H9 (cell line): ENCODE measurements at regions not wholly inside any gene's neighbourhood (a gene's known extent, or its start where the extent isn't known, plus 50 kb on each side); places are given as distances from the start of the nearest gene placed in this dataset.

ENCODE experiments used
- DNase-seq: peaks from one replicate; pipeline ENCODE4 v3.0.0-alpha.2; 2017
- H2AFZ ChIP-seq: one replicate; pipeline ENCODE4 v1.6.1; 2013; ENCODE audit warnings: mild to moderate bottlenecking, low read length, control low read depth, moderate library complexity
- H2AK5ac ChIP-seq: 2 replicates; pipeline ENCODE4 v1.6.1; 2013; ENCODE audit warnings: low read length, control low read depth, mixed read lengths; ENCODE audit not compliant: insufficient read length
- H2BK120ac ChIP-seq: one replicate; pipeline ENCODE4 v1.6.1; 2013; ENCODE audit warnings: low read depth, mild to moderate bottlenecking, low read length, control low read depth, inconsistent platforms; ENCODE audit not compliant: poor library complexity, severe bottlenecking
- H2BK12ac ChIP-seq: 2 replicates; pipeline ENCODE4 v1.6.1; 2013; ENCODE audit warnings: low read length, control low read depth, mixed read lengths, low read depth; ENCODE audit not compliant: insufficient read length
- H2BK15ac ChIP-seq: 2 replicates; pipeline ENCODE4 v1.6.1; 2013; ENCODE audit warnings: low read depth, low read length, control low read depth
- H2BK20ac ChIP-seq: one replicate; pipeline ENCODE4 v1.6.1; 2013; ENCODE audit warnings: low read depth, mild to moderate bottlenecking, low read length, control low read depth, inconsistent platforms; ENCODE audit not compliant: poor library complexity, severe bottlenecking
- H2BK5ac ChIP-seq: 2 replicates; pipeline ENCODE4 v1.6.1; 2013; ENCODE audit warnings: low read length, control low read depth, mixed read lengths; ENCODE audit not compliant: insufficient read length
- H3K14ac ChIP-seq: 2 replicates; pipeline ENCODE4 v1.6.1; 2013; ENCODE audit warnings: low read length, control low read depth; ENCODE audit not compliant: insufficient read depth
- H3K18ac ChIP-seq: 2 replicates; pipeline ENCODE4 v1.6.1; 2013; ENCODE audit warnings: low read depth, mild to moderate bottlenecking, mixed read lengths, low read length, control low read depth; ENCODE audit not compliant: insufficient read length
- H3K23ac ChIP-seq: 2 replicates; pipeline ENCODE4 v1.6.1; 2013; ENCODE audit warnings: low read length, control low read depth, mixed read lengths, low read depth; ENCODE audit not compliant: insufficient read length
- H3K23me2 ChIP-seq: 2 replicates; pipeline ENCODE4 v1.6.1; 2013; ENCODE audit warnings: low read depth, mild to moderate bottlenecking, mixed read lengths, low read length, control low read depth; ENCODE audit not compliant: insufficient read length, poor library complexity, severe bottlenecking
- H3K27ac ChIP-seq: 2 replicates; pipeline ENCODE4 v1.5.1; 2013; ENCODE audit warnings: low read length, control low read depth, mixed read lengths, low read depth; ENCODE audit not compliant: insufficient read length
- H3K27me3 ChIP-seq: 2 replicates; pipeline ENCODE4 v1.6.1; 2013; ENCODE audit warnings: low read length, control low read depth, inconsistent platforms; ENCODE audit not compliant: insufficient read depth
- H3K4ac ChIP-seq: 2 replicates; pipeline ENCODE4 v1.6.1; 2013; ENCODE audit warnings: low read depth, mild to moderate bottlenecking, control low read depth, inconsistent platforms, low read length, moderate library complexity
- H3K4me1 ChIP-seq: 2 replicates; pipeline ENCODE4 v1.6.1; 2013; ENCODE audit warnings: low read length, control low read depth, inconsistent platforms; ENCODE audit not compliant: insufficient read depth
- H3K4me2 ChIP-seq: 2 replicates; pipeline ENCODE4 v1.6.1; 2013; ENCODE audit warnings: low read length, control low read depth, mixed read lengths; ENCODE audit not compliant: insufficient read length, insufficient read depth
- H3K56ac ChIP-seq: 2 replicates; pipeline ENCODE4 v1.6.1; 2013; ENCODE audit warnings: low read depth, mild to moderate bottlenecking, mixed read lengths, low read length, control low read depth; ENCODE audit not compliant: insufficient read length
- H3K79me1 ChIP-seq: 2 replicates; pipeline ENCODE4 v1.6.1; 2013; ENCODE audit warnings: low read depth, mild to moderate bottlenecking, moderate library complexity, low read length, control low read depth, inconsistent platforms; ENCODE audit not compliant: insufficient read depth, poor library complexity, severe bottlenecking
- H3K79me2 ChIP-seq: 2 replicates; pipeline ENCODE4 v1.6.1; 2013; ENCODE audit warnings: low read length, control low read depth, inconsistent platforms; ENCODE audit not compliant: insufficient read depth
- H3K9ac ChIP-seq: 2 replicates; pipeline ENCODE4 v1.6.1; 2013; ENCODE audit warnings: low read length, control low read depth, mixed read lengths; ENCODE audit not compliant: insufficient read length; ENCODE audit errors: extremely low read depth
- H3K9me3 ChIP-seq: one replicate; pipeline ENCODE4 v1.6.1; 2013; ENCODE audit warnings: low read depth, low read length, inconsistent platforms; ENCODE audit not compliant: control insufficient read depth
- H3T11ph ChIP-seq: one replicate; pipeline ENCODE4 v1.6.1; 2013; ENCODE audit warnings: mild to moderate bottlenecking, low read length, control low read depth, inconsistent platforms
- H4K20me1 ChIP-seq: one replicate; pipeline ENCODE4 v1.6.1; 2013; ENCODE audit not compliant: control insufficient read depth, insufficient read length, insufficient read depth
- H4K5ac ChIP-seq: 2 replicates; pipeline ENCODE4 v1.6.1; 2013; ENCODE audit warnings: low read depth, mild to moderate bottlenecking, mixed read lengths, low read length, control low read depth; ENCODE audit not compliant: insufficient read length
- H4K8ac ChIP-seq: replicated peaks from 2 replicates; pipeline ENCODE4 v1.6.1; 2013; ENCODE audit warnings: low read length, control low read depth, mixed read lengths, low read depth; ENCODE audit not compliant: insufficient read length
- H4K91ac ChIP-seq: 2 replicates; pipeline ENCODE4 v1.6.1; 2013; ENCODE audit warnings: low read depth, mild to moderate bottlenecking, moderate library complexity, mixed read lengths, low read length, control low read depth; ENCODE audit not compliant: insufficient read length
- H3K27ac Mint-ChIP-seq, 3 experiments: 2 replicates in 2 of 3; 3 replicates in 1 of 3; pipeline ENCODE4 v1.8.0; 2020 to 2021; ENCODE audit warnings: mixed read lengths in 3 of 3, mild to moderate bottlenecking in 1 of 3, moderate library complexity in 1 of 3
- H3K27me3 Mint-ChIP-seq: 2 replicates; pipeline ENCODE4 v1.8.0; 2021; ENCODE audit warnings: low read depth, mild to moderate bottlenecking, moderate library complexity, mixed read lengths
- H3K36me3 Mint-ChIP-seq, 3 experiments: 2 replicates in 2 of 3; 3 replicates in 1 of 3; pipeline ENCODE4 v1.8.0; 2020 to 2021; ENCODE audit warnings: low read depth in 3 of 3, mixed read lengths in 3 of 3; ENCODE audit not compliant: insufficient read depth in 1 of 3
- H3K4me1 Mint-ChIP-seq, 2 experiments: 2 replicates each; pipeline ENCODE4 v1.8.0; 2020; ENCODE audit warnings: mixed read lengths in 2 of 2
- H3K4me3 Mint-ChIP-seq, 2 experiments: 2 replicates in 1 of 2; 3 replicates in 1 of 2; pipeline ENCODE4 v1.8.0; 2020 to 2021; ENCODE audit warnings: mild to moderate bottlenecking in 2 of 2, mixed read lengths in 2 of 2, moderate library complexity in 1 of 2
- H3K9me3 Mint-ChIP-seq, 2 experiments: 2 replicates in 1 of 2; 3 replicates in 1 of 2; pipeline ENCODE4 v1.8.0; 2020; ENCODE audit warnings: mild to moderate bottlenecking in 2 of 2, mixed read lengths in 2 of 2, moderate library complexity in 1 of 2
- CTCF ChIP-seq: fragments of 200-600 bp; sonication (generic); conservative IDR thresholded peaks from 3 replicates; pipeline ENCODE4 v1.8.0; 2021; ENCODE audit warnings: antibody characterized with exemption, mild to moderate bottlenecking
- WGBS: extraction: QIAGEN DNeasy Blood & Tissue Kit; methylation state at CpG from one replicate; pipeline ENCODE4 v1.1.7; 2013; ENCODE audit warnings: missing lambda C conversion rate, low lambda C conversion rate, mixed read lengths; ENCODE audit not compliant: insufficient read length; ENCODE audit errors: extremely low coverage; 5-methylcytosine and 5-hydroxymethylcytosine counted together

DNA sequence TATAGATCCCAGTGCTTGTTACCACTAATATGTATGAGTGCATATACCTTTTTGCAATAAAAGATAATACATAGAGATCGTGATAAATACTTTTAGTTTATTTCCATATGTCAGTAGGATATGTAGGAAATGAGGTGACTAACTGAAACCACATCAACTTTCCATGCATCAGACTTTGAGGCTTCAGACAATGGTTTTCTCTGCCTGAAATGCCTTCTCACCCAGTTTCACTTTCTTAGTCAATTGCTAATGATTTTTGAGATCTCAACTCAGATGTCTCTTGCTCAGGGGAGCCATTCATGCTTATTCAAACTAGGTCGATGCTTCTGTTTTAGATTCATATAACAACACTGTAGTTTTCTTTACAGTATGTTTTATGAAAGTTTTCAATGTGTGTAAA lies 626.6 kb upstream of the ADGRB3 start:
- Histone ChIP-seq H3K27me3 (no peaks in the 10 kb centered on the region), H4K5ac (no peak overlapping the region), H4K91ac (no peak overlapping the region), H3K79me1 (no peaks in the 10 kb centered on the region), H3K4me1 (no peaks in the 10 kb centered on the region), H2AK5ac (no peak overlapping the region), H4K20me1 (no peaks in the 10 kb centered on the region), H4K8ac (no peak overlapping the region), H3K18ac (no peak overlapping the region), H2AFZ (no peak overlapping the region), H3K27ac (no peak overlapping the region), H3K9ac (no peak overlapping the region), H3K4me2 (no peak overlapping the region), H2BK5ac (no peak overlapping the region), H3K79me2 (no peaks in the 10 kb centered on the region), H3K4ac (no peak overlapping the region), H2BK12ac (no peak overlapping the region), H2BK120ac (no peak overlapping the region), H3T11ph (no peak overlapping the region), H3K56ac (no peak overlapping the region), H3K23me2 (no peaks in the 10 kb centered on the region), H2BK20ac (no peak overlapping the region), H3K23ac (no peak overlapping the region), H2BK15ac (no peak overlapping the region), H3K9me3 (no peaks in the 10 kb centered on the region), H3K14ac (no peak overlapping the region)
- WGBS, result no CpG with 5 or more reads among the region's 2 CpGs
- Mint-ChIP-seq H3K27me3 (no peaks in the 10 kb centered on the region), H3K4me3 (no peak overlapping the region), H3K27ac (no peak overlapping the region; a peak in 1 of 7 replicates), H3K36me3 (no peaks in the 10 kb centered on the region), H3K9me3 (no peaks in the 10 kb centered on the region), H3K4me1 (peaks cover 4 to 11% of the 10 kb centered on the region in 2 experiments; a peak in 1 of 4 replicates)
- TF ChIP-seq CTCF, result no peak
- no peak for DNase-seq
